PC-9 (cell line): ENCODE measurements at regions not wholly inside any gene's neighbourhood (a gene's known extent, or its start where the extent isn't known, plus 50 kb on each side); places are given as distances from the start of the nearest gene placed in this dataset.

Source experiments
- BruUV-seq: library from RNA; stranded (reverse); fragments of 400-500 nt; replicated peaks from 2 replicates; lab custom pipeline; 2021; lab: Mats Ljungman, UMichigan
- CTCF ChIA-PET: fragments of 300-600 bp; sonication (Branson Sonifier 250); formaldehyde crosslinking; loops from one replicate; lab custom pipeline; 2022; ENCODE audit warnings: antibody characterized with exemption; lab: Charles Lee
- POLR2A ChIA-PET: fragments of 300-600 bp; sonication (Branson Sonifier 250); formaldehyde crosslinking; loops from one replicate; lab custom pipeline; 2022; ENCODE audit warnings: antibody characterized with exemption; ENCODE audit not compliant: unreplicated experiment; lab: Charles Lee
- DNase-seq, 2 experiments: peaks; one replicate each; pipeline versions ENCODE4 v3.0.0 to v3.0.0-alpha.2; 2015 to 2022; ENCODE audit warnings: mixed read lengths in 1 of 2
- H2AFZ ChIP-seq: fragments of 200-600 bp; sonication (generic); 2 replicates; pipeline ENCODE4 v1.8.1; 2017; ENCODE audit warnings: antibody characterized with exemption
- H3F3A ChIP-seq: fragments of 200-600 bp; sonication (generic); 2 replicates; pipeline ENCODE4 v1.8.1; 2017; ENCODE audit warnings: antibody characterized with exemption, mild to moderate bottlenecking, low read depth; ENCODE audit not compliant: insufficient read depth
- H3K27ac ChIP-seq: fragments of 200-600 bp; sonication (generic); 2 replicates; pipeline ENCODE4 v1.6.1; 2016; ENCODE audit warnings: mixed run types
- H3K27me3 ChIP-seq: fragments of 200-600 bp; sonication (generic); 2 replicates; pipeline ENCODE4 v1.6.1; 2016; ENCODE audit warnings: low read depth, mixed run types; ENCODE audit not compliant: insufficient read depth
- H3K36me3 ChIP-seq: fragments of 200-600 bp; sonication (generic); 2 replicates; pipeline ENCODE4 v1.6.1; 2016; ENCODE audit warnings: low read depth, mixed run types
- H3K4me1 ChIP-seq: fragments of 200-600 bp; sonication (generic); replicated peaks from 2 replicates; pipeline ENCODE4 v1.6.1; 2016; ENCODE audit warnings: mixed run types; ENCODE audit not compliant: insufficient read depth
- H3K4me2 ChIP-seq: fragments of 200-600 bp; sonication (generic); 2 replicates; pipeline ENCODE4 v1.6.1; 2017; ENCODE audit warnings: mixed run types
- H3K4me3 ChIP-seq: fragments of 200-600 bp; sonication (generic); 2 replicates; pipeline ENCODE4 v1.6.1; 2016; ENCODE audit warnings: mixed run types
- H3K79me2 ChIP-seq: fragments of 200-600 bp; sonication (generic); 2 replicates; pipeline ENCODE4 v1.6.1; 2017; ENCODE audit warnings: low read depth, mixed run types
- H3K9me2 ChIP-seq: fragments of 200-600 bp; sonication (generic); 2 replicates; pipeline ENCODE4 v1.8.1; 2017; ENCODE audit warnings: mild to moderate bottlenecking; ENCODE audit not compliant: insufficient read depth
- H3K9me3 ChIP-seq: fragments of 200-600 bp; sonication (generic); 2 replicates; pipeline ENCODE4 v1.8.1; 2016; ENCODE audit warnings: low read depth; ENCODE audit not compliant: insufficient read depth
- H4K20me1 ChIP-seq: fragments of 200-600 bp; sonication (generic); 2 replicates; pipeline ENCODE4 v1.8.1; 2017; ENCODE audit not compliant: insufficient read depth
- CTCF ChIP-seq: fragments of 200-600 bp; sonication (generic); conservative IDR thresholded peaks from 2 replicates; pipeline ENCODE4 v1.6.1; 2017; ENCODE audit warnings: mixed run types, antibody characterized with exemption, mild to moderate bottlenecking, moderate library complexity
- EZH2 ChIP-seq: fragments of 200-600 bp; sonication (generic); IDR thresholded peaks from 2 replicates; pipeline ENCODE4 v1.8.0; 2017; ENCODE audit warnings: antibody characterized with exemption, low read depth
- intact Hi-C: fragments of 100-400 bp; cut with micrococcal nuclease; formaldehyde crosslinking; loops from one replicate; pipeline ENCODE4 v1.10.0; 2022; ENCODE audit not compliant: unreplicated experiment

GRCh38 chr14:100665511-100666032, 61.1 kb upstream of the DLK1 start:
- ChIA-PET POLR2A (no interaction called here), CTCF (no interaction called here)
- intact Hi-C loops, result loop anchor here (10.0 kb wide), 1 partner anchor 569 kb away; no protein-coding TSS in a partner anchor
- no peak overlapping the region for H3K27ac ChIP-seq
- H3K4me2 ChIP-seq, result no peak overlapping the region
- no peak overlapping the region for H3K4me3 ChIP-seq
- no peaks in the 10 kb centered on the region; the same call in 1 of the 2 replicates for H3K27me3 ChIP-seq
- H4K20me1 ChIP-seq, result no peaks in the 10 kb centered on the region
- no peaks in the 10 kb centered on the region for H3K9me3 ChIP-seq
- no peaks in the 10 kb centered on the region for H3F3A ChIP-seq
- no peak for DNase-seq
- no TSS peak for BruUV-seq
- H3K9me2 ChIP-seq, result no peaks in the 10 kb centered on the region
- no peaks in the 10 kb centered on the region for H3K79me2 ChIP-seq
- no peak for TF ChIP-seq EZH2
- no peak for TF ChIP-seq CTCF
- no peaks in the 10 kb centered on the region for H3K36me3 ChIP-seq
- no peak overlapping the region for H2AFZ ChIP-seq
- H3K4me1 ChIP-seq, result no peaks in the 10 kb centered on the region

GRCh38 chr14:100666403-100666802, 60.3 kb upstream of the DLK1 start:
- POLR2A ChIA-PET, result no interaction called here
- intact Hi-C loops, result loop anchor here (10.0 kb wide), 1 partner anchor 568 kb away; no protein-coding TSS in a partner anchor
- Histone ChIP-seq H3K27ac (no peak overlapping the region), H3K4me1 (no peaks in the 10 kb centered on the region), H3K9me3 (no peaks in the 10 kb centered on the region), H3K79me2 (no peaks in the 10 kb centered on the region), H2AFZ (no peak overlapping the region), H4K20me1 (no peaks in the 10 kb centered on the region), H3F3A (no peaks in the 10 kb centered on the region), H3K4me3 (no peak overlapping the region), H3K4me2 (no peak overlapping the region), H3K9me2 (no peaks in the 10 kb centered on the region), H3K27me3 (peaks cover 4% of the 10 kb centered on the region; the same call in 1 of the 2 replicates), H3K36me3 (no peaks in the 10 kb centered on the region)
- no peak for DNase-seq
- TF ChIP-seq CTCF (no peak), EZH2 (no peak)
- BruUV-seq, result no TSS peak
- CTCF ChIA-PET, result no interaction called here

GRCh38 chr14:100666851-100667250, 59.8 kb upstream of the DLK1 start:
- Histone ChIP-seq H3F3A (no peaks in the 10 kb centered on the region), H3K27me3 (peaks cover 8% of the 10 kb centered on the region; the same call in 1 of the 2 replicates), H3K36me3 (no peaks in the 10 kb centered on the region), H3K9me2 (no peaks in the 10 kb centered on the region), H3K9me3 (no peaks in the 10 kb centered on the region), H4K20me1 (no peaks in the 10 kb centered on the region), H3K79me2 (no peaks in the 10 kb centered on the region), H3K4me2 (no peak overlapping the region), H2AFZ (no peak overlapping the region), H3K4me1 (no peaks in the 10 kb centered on the region), H3K4me3 (no peak overlapping the region), H3K27ac (no peak overlapping the region)
- no TSS peak for BruUV-seq
- TF ChIP-seq EZH2 (no peak), CTCF (no peak)
- intact Hi-C loops, result loop anchor here (10.0 kb wide), 1 partner anchor 568 kb away; no protein-coding TSS in a partner anchor
- no peak for DNase-seq
- ChIA-PET CTCF (no interaction called here), POLR2A (no interaction called here)
